Karpas-422 (cell line): ENCODE measurements at regions not wholly inside any gene's neighbourhood (a gene's known extent, or its start where the extent isn't known, plus 50 kb on each side); places are given as distances from the start of the nearest gene placed in this dataset.

Source experiments
- DNase-seq: peaks from one replicate; pipeline ENCODE4 v3.0.0-alpha.2; 2015
- H2AFZ ChIP-seq: fragments of 200-600 bp; sonication (generic); 2 replicates; pipeline ENCODE4 v1.6.1; 2014; ENCODE audit warnings: antibody characterized with exemption, low read length, mixed read lengths
- H3K27ac ChIP-seq: fragments of 200-600 bp; sonication (generic); 2 replicates; pipeline ENCODE4 v1.5.1; 2014; ENCODE audit warnings: mild to moderate bottlenecking, low read length, moderate library complexity
- H3K27me3 ChIP-seq: fragments of 200-600 bp; sonication (generic); 2 replicates; pipeline ENCODE4 v1.6.1; 2014; ENCODE audit warnings: low read length, mixed read lengths
- H3K36me3 ChIP-seq: fragments of 200-600 bp; sonication (generic); 2 replicates; pipeline ENCODE4 v1.6.1; 2014; ENCODE audit warnings: low read length, mixed read lengths; ENCODE audit not compliant: insufficient read depth
- H3K4me1 ChIP-seq: fragments of 200-600 bp; sonication (generic); 2 replicates; pipeline ENCODE4 v1.6.1; 2014; ENCODE audit warnings: mild to moderate bottlenecking, low read length, mixed read lengths
- H3K4me2 ChIP-seq: fragments of 200-600 bp; sonication (generic); 2 replicates; pipeline ENCODE4 v1.6.1; 2014; ENCODE audit warnings: low read length, low read depth, mild to moderate bottlenecking; ENCODE audit not compliant: poor library complexity, severe bottlenecking
- H3K4me3 ChIP-seq: fragments of 200-600 bp; sonication (generic); 2 replicates; pipeline ENCODE4 v1.5.1; 2014; ENCODE audit warnings: mild to moderate bottlenecking, antibody characterized with exemption, low read length, mixed read lengths
- H3K79me2 ChIP-seq: fragments of 200-600 bp; sonication (generic); 2 replicates; pipeline ENCODE4 v1.6.1; 2014; ENCODE audit warnings: mild to moderate bottlenecking, low read length, mixed read lengths
- H3K9ac ChIP-seq: fragments of 200-600 bp; sonication (generic); 2 replicates; pipeline ENCODE4 v1.6.0; 2014; ENCODE audit warnings: low read length
- H3K9me2 ChIP-seq: fragments of 200-600 bp; sonication (generic), shearing (Covaris generic); replicated peaks from 2 replicates; pipeline ENCODE4 v1.6.0; 2014; ENCODE audit warnings: mild to moderate bottlenecking, low read length, moderate library complexity; ENCODE audit not compliant: insufficient read depth
- H3K9me3 ChIP-seq: fragments of 300-700, 200-600 bp; sonication (generic); 2 replicates; pipeline ENCODE4 v1.6.1; 2014; ENCODE audit warnings: low read length, mixed read lengths
- H4K20me1 ChIP-seq: fragments of 200-600 bp; sonication (generic); 2 replicates; pipeline ENCODE4 v1.6.1; 2014; ENCODE audit warnings: mild to moderate bottlenecking, antibody characterized with exemption, low read length, low read depth; ENCODE audit not compliant: insufficient read depth

DNA sequence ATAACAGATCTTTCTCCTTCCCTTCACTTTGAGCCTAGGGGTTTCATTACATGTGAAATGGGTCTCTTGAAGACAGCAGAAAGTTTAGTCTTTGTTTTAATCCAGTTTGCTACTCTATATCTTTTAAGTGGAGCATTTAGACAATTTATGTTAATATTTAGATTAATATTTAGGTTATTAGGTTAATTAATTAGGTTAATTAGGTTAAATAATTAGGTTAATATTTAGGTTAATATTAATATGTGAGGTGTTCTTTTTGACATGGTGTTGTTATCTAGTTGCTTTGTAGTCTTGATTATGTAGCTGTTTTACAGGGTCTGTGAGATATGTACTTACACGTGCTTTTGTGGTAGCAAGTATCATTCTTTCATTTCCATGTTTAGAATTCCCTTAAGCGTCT is 312.9 kb downstream of the NEK10 start:
- no peaks in the 10 kb centered on the region; the same call in 1 of the 2 replicates for H3K9me3 ChIP-seq
- no peaks in the 10 kb centered on the region for H4K20me1 ChIP-seq
- no peaks in the 10 kb centered on the region for H3K79me2 ChIP-seq
- no peak overlapping the region for H3K4me2 ChIP-seq
- no peak overlapping the region for H3K4me3 ChIP-seq
- H3K27ac ChIP-seq: no peak overlapping the region
- no peaks in the 10 kb centered on the region for H3K4me1 ChIP-seq
- no peaks in the 10 kb centered on the region for H3K9me2 ChIP-seq
- H3K36me3 ChIP-seq: no peaks in the 10 kb centered on the region
- H3K9ac ChIP-seq: no peak overlapping the region
- no peak for DNase-seq
- H2AFZ ChIP-seq: no peak overlapping the region
- no peaks in the 10 kb centered on the region for H3K27me3 ChIP-seq

DNA sequence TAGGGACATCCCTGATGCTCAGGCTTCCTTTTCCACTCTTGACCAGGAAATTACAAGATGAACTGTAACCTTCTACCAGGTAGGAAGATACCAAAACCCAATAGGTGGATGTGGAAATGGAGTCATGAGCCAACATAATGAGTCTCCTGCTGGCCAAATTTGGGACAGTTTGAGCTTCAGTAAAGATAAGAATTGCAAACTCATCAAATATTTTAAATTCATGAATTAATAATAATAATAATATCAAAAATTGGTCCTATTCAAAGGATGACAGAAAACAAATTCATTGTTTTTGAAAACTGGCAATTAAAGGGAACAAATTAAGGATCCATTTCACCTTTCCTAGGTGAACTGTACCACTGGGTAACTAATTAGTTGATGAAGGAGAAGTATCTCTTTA is 309.7 kb downstream of the NEK10 start:
- Histone ChIP-seq H3K27me3 (no peaks in the 10 kb centered on the region), H3K9me2 (no peaks in the 10 kb centered on the region), H4K20me1 (no peaks in the 10 kb centered on the region), H3K4me2 (no peak overlapping the region), H2AFZ (no peak overlapping the region), H3K79me2 (no peaks in the 10 kb centered on the region), H3K4me3 (no peak overlapping the region), H3K9me3 (no peaks in the 10 kb centered on the region), H3K9ac (no peak overlapping the region), H3K27ac (no peak overlapping the region), H3K36me3 (no peaks in the 10 kb centered on the region), H3K4me1 (no peaks in the 10 kb centered on the region)
- no peak for DNase-seq
